Cardiac septum (tissue), 1 donor: ENCODE measurements at regions not wholly inside any gene's neighbourhood (a gene's known extent, or its start where the extent isn't known, plus 50 kb on each side); places are given as distances from the start of the nearest gene placed in this dataset.

Experiments used
- DNase-seq: peaks from one replicate; pipeline ENCODE4 v3.0.0-alpha.2; 2020; ENCODE audit warnings: low spot score
- intact Hi-C: fragments of 100-400 bp; cut with DNase I; formaldehyde crosslinking; loops from one replicate; pipeline ENCODE4 v1.14.0; 2022
- donor health status: DM: no; HTN: no; CAD: no.

DNA sequence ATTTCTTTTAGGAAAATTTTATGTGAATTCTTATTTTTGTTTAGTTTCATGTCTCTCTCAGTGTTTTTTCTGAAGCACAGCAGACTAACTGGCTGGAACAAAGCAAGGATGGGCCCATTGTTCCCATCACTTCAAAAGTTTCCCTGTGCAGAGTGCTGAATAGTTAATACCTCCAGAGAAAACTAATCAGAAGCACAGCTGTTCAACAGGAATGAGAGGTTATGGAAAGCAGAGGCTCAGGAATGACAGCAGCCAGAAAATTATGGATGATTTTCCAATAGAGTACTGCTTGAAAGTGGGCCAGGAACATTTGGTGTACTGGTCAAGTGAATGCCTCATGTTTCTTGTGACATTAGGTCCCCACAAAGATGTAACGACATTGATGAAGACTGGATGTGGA is 173.0 kb upstream of the TARS1 start:
- DNase-seq = no peak
- intact Hi-C loops = no loop called here

DNA sequence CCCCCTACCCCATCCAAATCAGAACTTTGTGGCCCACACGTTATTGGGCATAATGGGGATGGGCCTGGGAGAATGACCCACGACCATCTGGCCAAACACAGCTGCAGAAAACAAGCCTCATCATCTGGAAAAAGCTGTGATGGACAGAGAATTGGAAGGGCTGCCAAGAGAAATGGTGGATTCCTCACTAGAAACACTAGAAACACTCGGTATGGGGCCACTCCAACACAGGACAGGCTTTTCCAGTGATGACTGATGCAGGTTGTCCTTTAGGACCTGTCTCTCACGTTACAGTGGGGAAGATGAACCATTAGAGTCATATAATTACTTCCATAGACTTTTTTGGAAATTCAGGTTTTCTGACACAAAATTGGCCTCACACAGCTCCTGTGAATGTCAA is 172.4 kb upstream of the TARS1 start:
- DNase-seq = no peak
- intact Hi-C loops = no loop called here

DNA sequence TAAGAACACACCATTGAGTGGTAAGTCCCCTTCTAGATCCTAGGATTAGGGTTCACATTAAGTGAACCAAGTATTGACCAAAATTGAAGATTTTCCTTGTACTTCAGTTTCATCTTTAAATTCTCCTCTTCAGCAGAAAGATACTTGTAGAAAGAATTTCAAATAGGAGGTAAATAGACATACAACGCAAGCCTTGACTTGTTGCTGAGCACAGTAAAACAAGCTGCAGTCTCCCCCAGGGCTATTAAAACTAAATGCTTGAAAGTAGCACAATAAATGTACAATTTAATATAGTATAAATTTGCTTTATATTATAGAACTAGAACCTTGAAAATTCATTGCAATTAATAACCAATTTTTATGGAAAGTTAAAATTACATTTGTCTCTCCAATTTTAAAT is 170.1 kb upstream of the TARS1 start:
- no peak for DNase-seq
- intact Hi-C loops = no loop called here

DNA sequence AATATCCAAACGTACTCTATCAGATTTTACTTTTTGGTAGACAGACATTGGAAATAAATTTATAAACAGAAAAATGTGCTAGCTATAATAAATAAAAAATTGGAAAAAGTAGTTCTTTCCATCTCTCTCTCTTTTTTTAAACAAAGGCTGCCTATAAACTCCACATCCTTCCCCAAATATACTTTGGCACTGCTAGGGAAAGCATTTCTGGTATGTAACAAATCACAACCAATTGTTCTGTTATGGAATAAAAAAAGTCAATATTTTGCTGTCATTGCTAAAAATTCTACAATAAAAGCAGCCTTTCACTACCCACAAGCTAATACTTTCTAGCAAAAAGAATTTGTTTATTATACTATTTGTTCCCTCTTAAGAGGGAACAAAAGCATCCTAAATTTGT is 169.2 kb upstream of the TARS1 start:
- intact Hi-C loops = no loop called here
- DNase-seq = no peak

DNA sequence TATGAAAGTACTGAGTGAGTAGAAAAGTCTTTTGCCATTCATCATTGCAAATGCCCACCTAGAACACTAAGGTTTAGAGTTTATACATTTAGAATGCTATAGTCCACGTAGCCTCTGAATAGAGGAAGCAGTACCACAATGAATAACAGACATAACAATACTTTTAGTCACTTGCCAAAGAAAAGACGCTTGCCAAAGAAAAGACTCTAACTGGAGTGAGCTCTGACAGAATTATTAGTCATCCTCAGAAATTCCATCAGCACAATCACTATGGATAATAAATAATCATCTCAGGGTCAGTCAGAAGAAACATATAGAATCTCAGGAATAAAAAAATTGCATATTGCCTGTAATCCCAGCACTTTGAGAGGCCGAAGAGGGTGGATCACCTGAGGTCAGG is 168.5 kb upstream of the TARS1 start:
- intact Hi-C loops = no loop called here
- no peak for DNase-seq

DNA sequence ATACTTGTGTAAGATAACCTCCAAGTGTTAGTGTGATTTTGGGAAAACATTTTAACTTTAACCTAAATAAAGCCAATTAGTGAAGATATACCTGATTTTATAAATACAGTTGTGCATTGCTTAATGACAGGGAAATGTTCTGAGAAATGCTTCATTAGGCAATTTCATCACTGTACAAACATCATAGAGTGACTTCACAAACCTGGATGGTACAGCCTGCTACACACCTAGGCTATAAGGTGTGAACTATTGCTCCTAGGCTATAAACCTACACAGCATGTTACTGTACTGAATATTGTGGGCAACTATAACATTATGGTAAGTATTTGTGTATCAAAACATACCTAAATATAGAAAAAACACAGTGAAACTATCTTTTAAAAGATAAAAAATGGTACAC is 166.8 kb upstream of the TARS1 start:
- DNase-seq = no peak
- intact Hi-C loops = no loop called here

DNA sequence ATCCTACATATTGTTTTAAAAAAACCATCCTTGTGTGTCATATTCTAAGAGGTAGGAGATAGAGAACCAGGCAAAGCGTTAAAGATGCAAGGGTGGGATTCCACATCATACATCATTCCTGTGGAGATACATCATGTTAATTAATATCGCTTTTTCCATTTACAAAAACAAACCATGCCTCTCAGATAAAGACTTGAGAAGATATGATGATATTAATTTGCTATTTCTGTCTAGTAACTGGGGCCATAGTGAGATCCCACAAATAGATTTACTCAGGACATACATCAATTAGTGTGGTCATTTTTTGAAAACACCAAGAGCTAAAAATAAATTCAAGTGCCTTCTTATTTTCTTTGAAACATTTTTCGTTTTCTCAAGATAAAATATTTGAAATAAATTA is 165.4 kb upstream of the TARS1 start:
- intact Hi-C loops = no loop called here
- no peak for DNase-seq

DNA sequence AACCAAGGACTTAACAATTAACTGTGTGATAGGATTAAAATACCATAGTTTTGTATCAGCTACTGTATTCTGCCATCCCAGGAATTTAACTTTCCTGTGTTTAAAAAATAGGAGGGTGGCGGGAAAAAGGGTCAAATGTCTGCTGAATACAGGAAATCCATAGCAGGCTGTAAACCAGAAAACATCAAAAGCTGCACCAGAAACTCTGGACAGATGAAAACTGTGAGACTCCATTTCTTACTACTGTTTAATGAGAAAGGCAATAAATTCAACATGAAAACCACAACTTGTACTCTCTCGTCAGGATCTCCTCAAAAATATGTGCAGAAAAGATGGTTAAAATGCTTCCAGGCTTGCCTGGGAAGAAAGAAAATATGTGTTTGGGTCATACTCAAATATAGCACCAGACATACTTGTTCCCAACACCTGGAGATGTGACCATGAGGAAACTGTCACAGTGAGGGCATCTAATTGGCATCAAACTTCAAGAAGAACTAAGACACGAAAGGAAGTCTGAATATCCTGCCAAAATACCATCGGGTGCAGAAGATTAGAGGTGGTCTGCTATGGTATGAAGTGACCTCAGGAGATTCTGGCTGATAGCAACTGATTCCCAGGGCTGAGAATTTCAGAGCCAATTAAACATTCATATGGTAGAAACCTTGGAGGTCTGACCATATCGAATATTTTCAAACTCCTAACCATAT is 164.7 kb upstream of the TARS1 start:
- DNase-seq = no peak
- intact Hi-C loops = no loop called here

DNA sequence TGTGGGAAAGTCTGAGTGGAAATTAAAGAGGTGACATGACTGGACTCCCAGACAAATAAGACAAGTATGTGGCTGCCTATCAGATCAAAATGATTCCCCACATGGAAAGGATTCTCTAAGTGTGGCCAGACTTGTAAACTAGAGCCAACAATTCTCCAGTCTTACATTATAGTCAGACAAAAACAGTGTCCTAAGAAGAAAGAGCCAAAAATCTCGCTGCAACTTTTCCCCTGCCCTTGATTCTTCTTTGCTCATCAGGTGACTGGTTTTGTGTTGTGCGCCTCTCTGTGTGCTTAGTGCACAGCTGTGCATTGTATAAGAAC is 164.2 kb upstream of the TARS1 start:
- intact Hi-C loops = no loop called here
- no peak for DNase-seq

DNA sequence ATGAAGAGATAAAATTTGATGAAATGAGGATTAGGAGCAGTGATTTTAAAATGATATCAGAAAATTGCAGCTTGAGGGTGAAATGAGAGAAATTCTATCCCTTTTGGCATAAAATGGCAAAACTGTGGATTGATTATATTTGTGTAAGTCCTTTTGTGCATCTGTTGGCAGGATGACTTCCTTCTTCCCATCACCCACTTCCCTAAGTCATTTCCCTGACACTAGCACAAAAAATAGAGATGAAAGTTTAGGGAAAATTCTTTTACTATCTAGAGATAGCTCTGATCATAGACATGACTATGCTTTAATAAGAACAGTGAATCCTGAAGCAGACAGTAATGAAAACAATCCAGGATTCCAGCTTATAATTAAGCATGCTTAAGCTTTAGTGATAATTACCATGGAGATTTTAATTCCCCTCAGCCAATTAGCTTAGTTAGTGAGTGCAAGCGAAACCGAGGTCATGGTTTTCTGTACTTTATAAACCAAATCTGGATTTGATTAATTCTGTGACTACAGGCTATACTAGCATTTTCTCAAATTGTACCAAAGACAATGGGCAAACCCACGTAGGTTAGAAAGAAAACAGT is 163.6 kb upstream of the TARS1 start:
- DNase-seq = no peak
- intact Hi-C loops = no loop called here

DNA sequence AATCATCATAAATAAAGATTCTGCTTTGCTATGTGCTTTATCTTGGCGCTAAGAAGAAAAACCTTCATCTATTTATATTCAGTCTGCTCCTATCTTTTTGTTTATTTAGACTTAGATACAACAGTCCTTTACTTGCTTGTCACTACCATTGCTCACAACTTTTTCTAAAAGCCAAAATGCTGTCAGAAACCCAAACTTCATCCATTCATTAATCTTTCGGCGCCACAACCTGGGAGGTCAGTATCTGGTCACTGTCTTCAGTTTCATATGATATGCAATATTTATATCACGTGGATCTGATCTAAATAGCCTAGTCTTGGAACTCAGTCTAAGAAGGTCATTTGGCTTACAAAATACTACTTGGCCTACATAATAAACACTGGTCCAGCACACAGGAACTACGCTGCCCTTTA is 159.3 kb upstream of the TARS1 start:
- intact Hi-C loops = no loop called here
- DNase-seq = no peak

DNA sequence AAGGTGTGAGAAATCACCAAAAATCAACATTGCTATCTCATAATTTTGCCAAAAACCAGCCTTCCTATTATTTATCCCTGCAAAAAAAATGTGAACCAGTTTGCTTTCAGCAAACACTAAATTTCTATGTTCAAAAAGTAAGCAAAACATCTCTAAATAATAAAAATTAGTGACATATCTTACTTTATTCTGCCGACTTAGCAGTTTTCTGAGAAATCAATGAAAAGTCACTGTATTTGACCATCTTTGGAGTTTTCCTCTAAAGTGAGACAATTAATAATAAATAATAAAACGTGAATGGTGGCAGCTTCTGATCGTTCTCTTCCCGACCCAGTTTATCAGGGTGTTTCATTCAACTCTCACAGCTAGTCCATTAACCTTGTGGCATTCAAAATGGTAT is 158.6 kb upstream of the TARS1 start:
- DNase-seq = no peak
- intact Hi-C loops = no loop called here

DNA sequence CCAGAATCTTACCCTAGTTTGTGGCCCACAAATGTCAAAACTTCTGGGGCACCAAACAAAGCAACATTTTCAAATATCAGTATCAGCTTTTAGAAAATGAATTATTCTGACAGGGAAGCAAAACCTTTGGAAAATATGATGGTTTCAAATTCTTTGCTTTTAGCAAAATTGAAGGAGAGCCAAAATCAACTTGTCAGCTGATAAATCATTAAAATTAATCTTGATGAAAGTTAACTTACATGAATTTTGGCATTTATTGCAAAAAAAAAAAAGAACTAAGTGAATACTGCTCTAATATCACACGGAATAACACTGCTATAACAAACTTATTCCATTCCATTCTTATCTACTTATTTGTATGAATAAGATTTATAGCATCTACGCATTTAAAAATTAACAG is 158.1 kb upstream of the TARS1 start:
- no peak for DNase-seq
- intact Hi-C loops = no loop called here

DNA sequence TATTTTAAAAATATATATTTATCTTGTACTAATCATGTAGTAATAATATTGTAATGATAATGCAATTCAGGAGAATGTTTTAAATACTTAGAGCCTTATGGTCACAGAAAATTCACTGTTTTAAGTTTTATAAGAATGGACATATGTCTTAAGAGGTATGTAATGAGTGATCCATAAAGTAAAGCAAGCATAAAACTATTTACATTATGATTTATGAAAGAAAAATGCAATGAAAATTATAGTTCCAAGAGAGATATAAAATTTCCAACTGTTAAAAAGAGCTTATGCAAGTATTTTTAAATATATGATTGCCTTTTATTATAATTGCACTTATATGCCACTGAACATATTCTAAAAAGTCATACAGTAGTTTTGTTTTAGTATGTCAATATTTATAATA is 157.5 kb upstream of the TARS1 start:
- no peak for DNase-seq
- intact Hi-C loops = no loop called here

DNA sequence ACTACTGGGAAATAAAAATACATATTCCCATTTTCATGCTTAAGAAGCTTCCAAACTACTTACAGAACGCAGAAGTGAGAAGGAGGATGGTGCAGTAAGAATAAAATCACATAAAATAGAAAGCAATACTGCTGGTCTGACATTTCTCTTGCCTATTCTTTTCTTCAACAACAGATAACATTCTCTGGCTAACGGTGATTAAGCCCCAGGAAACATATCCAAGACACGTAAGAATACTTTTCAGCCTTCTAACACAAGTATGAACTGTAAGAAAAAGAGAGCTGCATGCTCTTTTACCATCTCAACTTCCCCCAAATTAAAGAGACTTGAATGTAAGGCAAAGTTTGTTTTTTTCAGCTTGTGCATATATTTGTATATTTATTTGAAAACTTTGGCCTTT is 156.1 kb upstream of the TARS1 start:
- DNase-seq = no peak
- intact Hi-C loops = no loop called here

DNA sequence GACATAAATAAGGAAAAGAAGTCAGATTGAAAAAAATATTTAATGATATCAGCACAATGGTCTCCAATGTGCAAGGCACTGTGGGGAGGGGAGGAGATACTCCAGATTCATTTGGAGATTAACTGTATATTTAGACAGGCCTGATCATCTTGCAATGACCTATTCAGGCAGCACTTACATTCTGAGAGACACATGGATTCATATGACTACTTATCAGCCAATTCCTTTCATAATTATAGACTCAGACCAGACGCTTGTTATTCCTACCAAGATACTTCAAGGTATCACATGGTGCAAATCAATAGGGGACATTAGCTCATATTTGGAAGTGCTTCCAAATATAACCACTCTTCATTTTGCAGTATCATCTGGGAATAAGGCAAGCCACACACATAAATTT is 153.5 kb upstream of the TARS1 start:
- no peak for DNase-seq
- intact Hi-C loops = no loop called here

DNA sequence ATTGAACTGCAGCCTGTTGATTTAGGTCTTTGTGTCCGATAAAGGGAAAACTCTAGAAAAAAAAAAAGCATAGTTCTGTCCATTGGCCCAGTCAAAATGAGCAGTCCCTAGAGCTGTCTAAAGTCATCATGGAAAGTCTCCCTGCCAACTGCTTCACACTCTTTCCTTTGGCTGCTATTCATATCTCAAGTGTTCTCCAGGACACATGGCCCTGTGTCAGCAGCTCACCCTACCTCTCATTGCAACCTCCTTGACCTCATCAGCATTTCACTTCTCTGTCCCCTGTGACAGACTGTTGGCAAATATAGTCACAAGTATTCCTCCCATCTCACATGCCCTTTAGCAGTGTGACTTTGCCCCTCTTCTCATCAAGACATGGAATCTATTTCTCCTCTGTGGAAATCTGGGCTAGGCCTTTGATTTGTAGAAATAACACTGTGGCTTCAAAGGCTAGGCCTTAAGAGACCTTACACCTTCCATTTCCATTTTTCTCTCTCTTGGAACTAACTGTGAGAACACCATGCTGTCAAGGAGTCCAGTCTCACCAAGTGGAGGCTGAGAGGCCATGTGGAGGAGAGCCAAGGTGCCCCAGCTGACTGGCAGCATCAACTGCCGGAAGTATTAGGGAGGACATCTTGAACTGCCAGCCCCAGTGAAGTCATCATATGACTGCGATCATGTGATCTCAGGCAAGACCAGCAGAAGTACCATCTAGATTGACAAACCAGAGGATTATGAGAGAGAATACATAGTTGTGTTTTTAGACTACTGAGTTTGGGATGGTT is 149.4 kb upstream of the TARS1 start:
- DNase-seq = no peak
- intact Hi-C loops = loop anchor here (5.0 kb wide), 1 partner anchor 579 kb away; the partner anchor contains the start of gene NPR3

DNA sequence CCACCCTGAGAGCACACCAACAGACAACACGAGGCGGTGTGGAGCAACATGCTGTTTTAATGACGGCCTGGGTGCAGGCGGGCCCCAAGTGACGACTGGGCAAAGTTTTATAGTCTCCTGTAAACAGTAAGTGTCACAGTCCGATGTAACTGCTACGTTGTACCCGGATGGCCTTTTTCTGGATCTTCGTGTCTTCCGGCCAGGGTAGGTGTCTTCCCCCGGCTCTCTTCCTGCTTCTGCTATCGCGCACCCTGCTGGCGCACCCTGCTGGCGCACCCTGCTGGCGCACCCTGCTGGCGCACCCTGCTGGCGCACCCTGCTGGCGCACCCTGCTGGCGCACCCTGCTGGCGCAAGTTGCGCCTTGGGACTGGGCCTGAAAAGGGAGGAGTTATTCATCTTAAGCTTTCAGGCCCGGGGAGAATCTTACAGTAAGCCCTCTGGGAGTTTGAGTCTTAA is 143.0 kb upstream of the TARS1 start:
- intact Hi-C loops = no loop called here
- DNase-seq = no peak

DNA sequence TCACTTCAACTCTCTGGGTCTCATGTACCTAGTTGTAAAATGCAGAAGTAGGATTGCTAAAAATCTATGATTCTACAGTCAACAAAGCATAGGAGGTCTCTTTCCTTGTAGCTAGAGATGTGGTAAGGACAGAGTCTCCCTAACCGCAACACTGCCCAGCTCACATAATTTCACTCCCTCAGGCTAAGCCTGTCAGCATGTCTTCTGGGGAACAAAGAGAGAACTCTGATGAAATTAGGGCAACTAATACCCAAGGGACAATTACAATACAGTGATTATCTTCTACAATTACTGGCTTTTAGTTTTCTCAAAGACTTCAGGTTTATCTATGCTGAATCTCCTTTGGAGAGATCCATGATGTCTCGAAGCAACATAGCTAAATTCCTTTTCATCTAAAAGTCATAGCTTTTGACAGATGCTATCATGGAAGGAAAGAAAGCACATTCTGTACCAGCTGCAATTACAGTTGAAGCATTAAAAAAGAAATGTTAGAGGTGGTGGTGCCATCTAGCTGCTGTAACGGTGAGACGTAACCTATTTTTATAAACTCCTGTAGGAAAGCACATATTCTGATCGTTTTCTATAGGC is 141.1 kb upstream of the TARS1 start:
- intact Hi-C loops = no loop called here
- no peak for DNase-seq

DNA sequence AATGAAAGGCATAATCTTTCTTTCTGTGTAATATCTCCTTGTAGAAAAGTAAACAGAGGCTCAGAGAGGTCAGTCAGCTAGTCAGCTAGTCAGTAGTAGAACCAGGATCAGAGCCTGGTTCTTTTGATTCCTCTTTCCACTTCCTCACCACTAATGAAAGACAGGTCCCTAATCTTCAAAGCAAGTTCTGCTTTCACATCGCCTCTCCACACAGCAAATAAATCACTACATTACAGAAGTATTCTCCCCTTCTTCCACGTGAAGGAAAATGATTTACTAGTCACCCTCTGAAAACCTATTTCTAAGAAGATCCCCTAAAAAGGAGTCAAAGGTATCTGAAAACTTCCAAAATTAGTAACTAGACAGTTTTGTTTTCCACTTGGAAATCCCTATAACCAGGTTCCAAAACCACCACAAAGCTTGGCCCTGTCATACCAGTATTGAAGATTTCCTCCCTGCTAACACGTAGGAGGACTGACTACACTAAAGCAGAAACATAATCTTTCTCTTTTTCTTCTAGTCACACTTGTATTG is 140.5 kb upstream of the TARS1 start:
- no peak for DNase-seq
- intact Hi-C loops = no loop called here
